IMR-90 (cell line): ENCODE measurements at regions not wholly inside any gene's neighbourhood (a gene's known extent, or its start where the extent isn't known, plus 50 kb on each side); places are given as distances from the start of the nearest gene placed in this dataset.

Experiments
- ATAC-seq: fragments of 200-7000 bp; cut with Tn5 transposase; 2 replicates; pipeline ENCODE4 v1.9.1; 2020; ENCODE audit warnings: low read depth, mild to moderate bottlenecking, moderate library complexity
- BruUV-seq: library from RNA; stranded (reverse); fragments of 400-500 nt; replicated peaks from 2 replicates; lab custom pipeline; 2021; lab: Mats Ljungman, UMichigan
- CTCF ChIA-PET: fragments of 300-600 bp; formaldehyde crosslinking; extraction: SDS; loops from one replicate; lab custom pipeline; 2021; ENCODE audit warnings: antibody characterized with exemption; lab: Yijun Ruan, JAX
- POLR2A ChIA-PET: fragments of 300-600 bp; sonication (Branson Sonifier 250); formaldehyde crosslinking; loops from one replicate; lab custom pipeline; 2022; ENCODE audit warnings: antibody characterized with exemption; ENCODE audit not compliant: unreplicated experiment; lab: Charles Lee
- DNase-seq: peaks from one replicate; pipeline ENCODE4 v3.0.0; 2013
- H2AFZ ChIP-seq: replicated peaks from 2 replicates; pipeline ENCODE3; 2013; ENCODE audit warnings: low read length, mild to moderate bottlenecking; ENCODE audit not compliant: poor library complexity
- H2AK5ac ChIP-seq: 2 replicates; pipeline ENCODE4 v1.6.1; 2013; ENCODE audit warnings: low read depth, low read length, inconsistent platforms
- H2AK9ac ChIP-seq: replicated peaks from 2 replicates; pipeline ENCODE3; 2013; ENCODE audit warnings: mild to moderate bottlenecking, low read depth, low read length, moderate library complexity; ENCODE audit not compliant: poor library complexity
- H2BK120ac ChIP-seq: 2 replicates; pipeline ENCODE4 v1.6.1; 2013; ENCODE audit warnings: low read depth, low read length, inconsistent platforms
- H2BK15ac ChIP-seq: 3 replicates; pipeline ENCODE4 v1.6.1; 2013; ENCODE audit warnings: low read depth, low read length, inconsistent platforms
- H2BK20ac ChIP-seq: 2 replicates; pipeline ENCODE4 v1.6.1; 2013; ENCODE audit warnings: low read depth, mild to moderate bottlenecking, inconsistent platforms, low read length, moderate library complexity
- H2BK5ac ChIP-seq: 2 replicates; pipeline ENCODE4 v1.6.1; 2013; ENCODE audit warnings: mild to moderate bottlenecking, low read depth, low read length, inconsistent platforms; ENCODE audit not compliant: poor library complexity, severe bottlenecking
- H3K14ac ChIP-seq: replicated peaks from 2 replicates; pipeline ENCODE4 v1.6.1; 2013; ENCODE audit warnings: low read depth, low read length, inconsistent platforms
- H3K18ac ChIP-seq: 2 replicates; pipeline ENCODE4 v1.6.1; 2013; ENCODE audit warnings: low read depth, low read length, control low read depth
- H3K23ac ChIP-seq: 2 replicates; pipeline ENCODE4 v1.6.1; 2013; ENCODE audit warnings: low read depth, low read length, inconsistent platforms
- H3K27ac ChIP-seq: 2 replicates; pipeline ENCODE4 v1.5.1; 2013; ENCODE audit warnings: mild to moderate bottlenecking, control low read depth, low read length; ENCODE audit not compliant: insufficient read depth
- H3K27me3 ChIP-seq: 2 replicates; pipeline ENCODE4 v1.6.1; 2013; ENCODE audit warnings: low read length; ENCODE audit not compliant: control insufficient read depth, insufficient read depth
- H3K36me3 ChIP-seq: 2 replicates; pipeline ENCODE4 v1.6.1; 2013; ENCODE audit warnings: low read length, mixed read lengths; ENCODE audit not compliant: control insufficient read depth, insufficient read depth
- H3K4ac ChIP-seq: 2 replicates; pipeline ENCODE4 v1.6.1; 2013; ENCODE audit warnings: low read depth, low read length, inconsistent platforms
- H3K4me1 ChIP-seq: 2 replicates; pipeline ENCODE4 v1.6.1; 2013; ENCODE audit warnings: low read length, mixed read lengths; ENCODE audit not compliant: control insufficient read depth, insufficient read depth
- H3K4me2 ChIP-seq: 2 replicates; pipeline ENCODE4 v1.6.1; 2013; ENCODE audit warnings: low read depth, mild to moderate bottlenecking, control low read depth, low read length, moderate library complexity
- H3K4me3 ChIP-seq: 2 replicates; pipeline ENCODE4 v1.5.1; 2013; ENCODE audit warnings: low read depth, mild to moderate bottlenecking, control low read depth, low read length, moderate library complexity; ENCODE audit not compliant: insufficient read depth
- H3K56ac ChIP-seq: 2 replicates; pipeline ENCODE4 v1.6.1; 2013; ENCODE audit warnings: low read length, inconsistent platforms; ENCODE audit not compliant: insufficient read depth; ENCODE audit errors: extremely low read depth
- H3K79me1 ChIP-seq, 2 experiments: 2 replicates each; pipeline ENCODE4 v1.6.1; 2013; ENCODE audit warnings: low read length in 2 of 2, inconsistent platforms in 1 of 2, low read depth in 1 of 2
- H3K9ac ChIP-seq: 2 replicates; pipeline ENCODE4 v1.6.1; 2013; ENCODE audit warnings: low read depth, low read length, control low read depth
- H3K9me1 ChIP-seq: 2 replicates; pipeline ENCODE4 v1.6.1; 2013; ENCODE audit warnings: low read length, inconsistent platforms; ENCODE audit not compliant: insufficient read depth
- H3K9me3 ChIP-seq: 2 replicates; pipeline ENCODE4 v1.6.1; 2013; ENCODE audit warnings: low read length; ENCODE audit not compliant: control insufficient read depth, insufficient read depth
- H4K20me1 ChIP-seq: 2 replicates; pipeline ENCODE4 v1.6.1; 2013; ENCODE audit warnings: low read length, inconsistent platforms; ENCODE audit not compliant: insufficient read depth
- H4K5ac ChIP-seq: 2 replicates; pipeline ENCODE4 v1.6.1; 2013; ENCODE audit warnings: mild to moderate bottlenecking, low read depth, low read length, control low read depth
- H4K8ac ChIP-seq, 2 experiments: 2 replicates each; pipeline ENCODE4 v1.6.1; 2013; ENCODE audit warnings: low read depth in 2 of 2, low read length in 2 of 2, control low read depth in 1 of 2, inconsistent platforms in 1 of 2
- H4K91ac ChIP-seq: 2 replicates; pipeline ENCODE4 v1.6.1; 2013; ENCODE audit warnings: low read depth, low read length, inconsistent platforms; ENCODE audit not compliant: insufficient read depth
- BHLHE40 ChIP-seq: fragments of 150-350 bp; IDR thresholded peaks from 2 replicates; pipeline ENCODE4 v1.6.1; 2016; ENCODE audit warnings: mild to moderate bottlenecking, low read depth, low read length
- CEBPB ChIP-seq: IDR thresholded peaks from 2 replicates; pipeline ENCODE4 v1.6.1; 2012; ENCODE audit warnings: low read depth, low read length, improper control_type of control experiment
- CHD1 ChIP-seq: IDR thresholded peaks from 2 replicates; pipeline ENCODE4 v1.6.1; 2012; ENCODE audit warnings: low read depth, low read length, improper control_type of control experiment
- CTCF ChIP-seq: conservative IDR thresholded peaks from 2 replicates; pipeline ENCODE4 v1.5.1; 2012; ENCODE audit warnings: mild to moderate bottlenecking, low read depth, low read length, improper control_type of control experiment
- ELK1 ChIP-seq: fragments of 150-350 bp; IDR thresholded peaks from 2 replicates; pipeline ENCODE4 v1.6.1; 2016; ENCODE audit warnings: low read depth, mild to moderate bottlenecking, low read length, moderate library complexity, borderline replicate concordance
- FOS ChIP-seq: fragments of 150-350 bp; IDR thresholded peaks from 2 replicates; pipeline ENCODE4 v1.6.1; 2016; ENCODE audit warnings: low read depth, low read length
- MAFK ChIP-seq: IDR thresholded peaks from 2 replicates; pipeline ENCODE4 v1.6.1; 2012; ENCODE audit warnings: low read depth, low read length, improper control_type of control experiment
- MAZ ChIP-seq: IDR thresholded peaks from 2 replicates; pipeline ENCODE4 v1.6.1; 2012; ENCODE audit warnings: low read depth, mild to moderate bottlenecking, low read length, improper control_type of control experiment, moderate library complexity, borderline replicate concordance
- MXI1 ChIP-seq: IDR thresholded peaks from 2 replicates; pipeline ENCODE4 v1.6.1; 2012; ENCODE audit warnings: low read depth, mild to moderate bottlenecking, low read length, moderate library complexity, borderline replicate concordance
- NFE2L2 ChIP-seq: fragments of 150-350 bp; IDR thresholded peaks from 2 replicates; pipeline ENCODE4 v1.6.1; 2016; ENCODE audit warnings: low read depth, mild to moderate bottlenecking, low read length
- POLR2A ChIP-seq: IDR thresholded peaks from 2 replicates; pipeline ENCODE4 v1.6.1; 2012; ENCODE audit warnings: mild to moderate bottlenecking, low read depth, low read length
- RAD21 ChIP-seq: IDR thresholded peaks from 2 replicates; pipeline ENCODE4 v1.6.1; 2012; ENCODE audit warnings: low read length, improper control_type of control experiment
- RCOR1 ChIP-seq: IDR thresholded peaks from 2 replicates; pipeline ENCODE4 v1.6.1; 2012; ENCODE audit warnings: mild to moderate bottlenecking, low read length, improper control_type of control experiment; ENCODE audit not compliant: insufficient replicate concordance
- RFX5 ChIP-seq: IDR thresholded peaks from 2 replicates; pipeline ENCODE4 v1.8.0; 2012; ENCODE audit warnings: low read depth, mild to moderate bottlenecking, low read length, moderate library complexity
- SMC3 ChIP-seq: fragments of 150-350 bp; IDR thresholded peaks from 2 replicates; pipeline ENCODE4 v1.6.1; 2016; ENCODE audit warnings: low read depth, mild to moderate bottlenecking, antibody characterized with exemption, low read length, moderate library complexity
- USF2 ChIP-seq: fragments of 150-350 bp; IDR thresholded peaks from 2 replicates; pipeline ENCODE4 v1.6.1; 2017; ENCODE audit warnings: mild to moderate bottlenecking, antibody characterized with exemption, low read length, low read depth
- WGBS, 2 experiments: methylation state at CpG; one replicate each; pipeline versions ENCODE4 v1.1.5 to v1.1.7; 2013; ENCODE audit warnings: missing lambda C conversion rate in 2 of 2; ENCODE audit not compliant: insufficient read length in 1 of 2; ENCODE audit errors: extremely low coverage in 2 of 2; 5-methylcytosine and 5-hydroxymethylcytosine counted together
- dilution Hi-C: fragments of 300-500 bp; cut with HindIII; formaldehyde crosslinking; loops from one replicate; pipeline ENCODE4 v1.14.3; 2018; ENCODE audit warnings: low sequenced_read_pairs; ENCODE audit not compliant: unreplicated experiment
- in situ Hi-C: fragments of 300-500 bp; cut with MboI; formaldehyde crosslinking; loops from 3 replicates; pipeline ENCODE4 v1.14.3; 2019; ENCODE audit warnings: low sequenced_read_pairs, inconsistent platforms, mixed read lengths
- intact Hi-C: fragments of 100-400 bp; cut with micrococcal nuclease; formaldehyde crosslinking; loops from 2 replicates; pipeline ENCODE4 v1.10.0; 2022

- H3K9me1 ChIP-seq = no peaks in the 10 kb centered on the region; the same call in 1 of the 2 replicates
- no peak overlapping the region for H3K4me3 ChIP-seq
- H4K20me1 ChIP-seq = no peaks in the 10 kb centered on the region
- H2BK15ac ChIP-seq = no peak overlapping the region
- intact Hi-C loops = no loop called here
- H2AK5ac ChIP-seq = no peak overlapping the region
- H3K4ac ChIP-seq = no peak overlapping the region
- peaks cover 10% of the 10 kb centered on the region for H3K4me1 ChIP-seq
- H3K36me3 ChIP-seq = no peaks in the 10 kb centered on the region
- no peaks in the 10 kb centered on the region for H3K79me1 ChIP-seq
- H3K23ac ChIP-seq = no peak overlapping the region
- no peak overlapping the region for H3K27ac ChIP-seq
- ATAC-seq (no peak), DNase-seq (no peak)
- H2BK120ac ChIP-seq = no peak overlapping the region
- H3K27me3 ChIP-seq = no peaks in the 10 kb centered on the region; the same call in 1 of the 2 replicates
- peaks cover 2% of the 10 kb centered on the region; the same call in 1 of the 2 replicates for H3K9me3 ChIP-seq
- H4K91ac ChIP-seq = no peak overlapping the region
- ChIA-PET CTCF (no interaction called here), POLR2A (no interaction called here)
- 100% methylated on average over 1 of the region's 3 CpGs; no CpG with 5 or more reads in 1 of the 2 experiments for WGBS, 2 experiments
- H3K14ac ChIP-seq = no peak overlapping the region
- H4K8ac ChIP-seq = no peak overlapping the region
- H2BK20ac ChIP-seq = no peak overlapping the region
- BruUV-seq = no TSS peak
- H2BK5ac ChIP-seq = no peak overlapping the region
- no peak overlapping the region for H3K56ac ChIP-seq
- no peak overlapping the region for H4K5ac ChIP-seq
- no peak overlapping the region for H2AFZ ChIP-seq
- no peak overlapping the region for H3K4me2 ChIP-seq
- H3K9ac ChIP-seq = no peak overlapping the region
- dilution Hi-C loops = no loop called here
- no peak overlapping the region for H2AK9ac ChIP-seq
- TF ChIP-seq ELK1 (no peak), MXI1 (no peak), CHD1 (no peak), CTCF (no peak), SMC3 (no peak), MAFK (no peak), MAZ (no peak), RCOR1 (no peak), RAD21 (no peak), CEBPB (no peak), USF2 (no peak), BHLHE40 (no peak), RFX5 (no peak), FOS (no peak), NFE2L2 (no peak), POLR2A (no peak)
- in situ Hi-C loops = no loop called here
- H3K18ac ChIP-seq = peak overlapping the region; percentile 14; the same call in 1 of the 2 replicates
Measured at GRCh38 chr1:209413062-209413461, 170.5 kb upstream of the CAMK1G start.
